Hepatic stellate cell (primary cell): ENCODE measurements at regions not wholly inside any gene's neighbourhood (a gene's known extent, or its start where the extent isn't known, plus 50 kb on each side); places are given as distances from the start of the nearest gene placed in this dataset.
"Not testable (repeated sequence)": the region's sequence is repeated elsewhere in the genome, so short reads cannot be mapped to it uniquely, and the experiment has no call there.

Source experiments
- DNase-seq: peaks from one replicate; pipeline ENCODE4 v3.0.0; 2011; ENCODE audit warnings: low spot score

GRCh38 chr12:124218650-124219049 lies 76.2 kb upstream of the RFLNA start:
- DNase-seq, result not testable (repeated sequence)

- DNase-seq, result no peak
These were observed 72.3 kb upstream of the RFLNA start for GRCh38 chr12:124222368-124223245.

- DNase-seq, result not testable (repeated sequence)
These were observed 71.2 kb upstream of the RFLNA start for GRCh38 chr12:124223733-124224138.

GRCh38 chr12:124224535-124225110 lies 70.3 kb upstream of the RFLNA start:
- no peak for DNase-seq

- no peak for DNase-seq
These were observed 69.2 kb upstream of the RFLNA start for GRCh38 chr12:124225730-124226129.

- no peak for DNase-seq
These were observed 66.8 kb upstream of the RFLNA start for GRCh38 chr12:124227951-124228711.

GRCh38 chr12:124229520-124229919 lies 65.4 kb upstream of the RFLNA start:
- DNase-seq, result no peak

GRCh38 chr12:124230117-124230757 lies 64.7 kb upstream of the RFLNA start:
- DNase-seq, result no peak

GRCh38 chr12:124230789-124231188 lies 64.1 kb upstream of the RFLNA start:
- DNase-seq, result no peak

- no peak for DNase-seq
These were observed 62.8 kb upstream of the RFLNA start for GRCh38 chr12:124231980-124232653.

- DNase-seq, result no peak
These were observed 62.3 kb upstream of the RFLNA start for GRCh38 chr12:124232654-124232987.

- peak; percentile 86 for DNase-seq
These were observed 61.7 kb upstream of the RFLNA start for GRCh38 chr12:124233041-124233796.

- no peak for DNase-seq
These were observed 60.9 kb upstream of the RFLNA start for GRCh38 chr12:124233846-124234640.

- DNase-seq, result peak; percentile 54
These were observed 58.3 kb upstream of the RFLNA start for GRCh38 chr12:124236625-124237031.

GRCh38 chr12:124238886-124239285 lies 56.0 kb upstream of the RFLNA start:
- DNase-seq, result no peak

GRCh38 chr12:124240493-124240892 lies 54.4 kb upstream of the RFLNA start:
- peak; percentile 30 for DNase-seq

- DNase-seq, result no peak
These were observed 52.9 kb upstream of the RFLNA start for GRCh38 chr12:124241776-124242528.

- no peak for DNase-seq
These were observed 52.3 kb upstream of the RFLNA start for GRCh38 chr12:124242529-124243065.

GRCh38 chr12:124243936-124244335 lies 51.0 kb upstream of the RFLNA start:
- DNase-seq, result no peak
